ENCODE measurements at regions not wholly inside any gene's neighbourhood (a gene's known extent, or its start where the extent isn't known, plus 50 kb on each side); places are given as distances from the start of the nearest gene placed in this dataset.

DNA sequence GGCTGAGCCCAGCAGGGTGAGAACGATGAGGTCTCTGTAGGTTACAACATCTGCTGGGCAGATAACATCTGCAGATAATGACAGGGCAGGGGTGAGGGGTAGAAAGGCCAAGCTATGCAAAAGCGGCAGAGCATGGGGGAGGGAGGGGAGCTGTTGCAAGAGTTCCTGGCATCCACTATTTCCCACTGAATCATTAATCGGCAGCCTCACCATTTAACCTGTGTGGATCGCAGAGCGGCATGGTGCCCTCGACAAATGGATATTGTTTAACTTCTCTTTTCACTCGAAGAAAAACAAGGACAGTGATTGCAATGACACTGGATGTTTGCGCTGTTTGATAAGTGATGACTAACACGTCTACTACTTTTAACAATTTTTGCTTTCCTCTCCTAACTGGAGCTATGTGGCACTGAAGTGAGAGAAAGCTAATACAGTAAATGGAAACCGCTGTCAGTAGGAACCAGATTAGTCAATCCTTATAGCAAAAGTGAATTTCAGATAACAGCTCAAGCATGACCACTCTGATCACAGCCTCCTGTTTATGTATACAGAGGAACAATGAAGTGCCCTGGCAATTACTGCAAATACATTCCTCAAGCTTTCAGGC, 381.5 kb downstream of the TFAP2A start:
- DNase-seq (ENCODE audit: low spot score) = no peak

DNA sequence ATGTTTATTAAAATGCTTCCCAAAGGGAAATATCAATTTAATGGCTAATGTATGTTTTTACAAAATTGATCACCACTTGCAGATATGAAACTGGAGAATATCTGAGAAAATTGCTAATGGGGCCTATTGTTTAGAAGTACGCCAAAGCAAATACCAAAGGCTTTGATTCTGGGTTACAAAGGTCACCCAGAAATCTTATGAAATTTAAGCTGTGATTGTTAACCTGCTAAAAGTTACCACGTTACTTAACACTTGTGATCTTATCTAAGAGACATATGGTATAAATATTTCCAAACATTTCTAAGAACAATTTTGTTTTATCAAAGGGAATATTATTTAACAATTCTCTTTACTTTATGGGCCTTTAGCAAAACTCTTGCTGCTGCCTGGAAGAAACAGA, 383.3 kb downstream of the TFAP2A start:
- no peak for DNase-seq (ENCODE audit: low spot score)

GRCh38 chr6:10030942-10031537, 383.8 kb downstream of the TFAP2A start:
- no peak for DNase-seq (ENCODE audit: low spot score)

- DNase-seq (ENCODE audit: low spot score) = no peak
Measured at GRCh38 chr6:10028222-10028621, 386.7 kb downstream of the TFAP2A start.

- no peak for DNase-seq (ENCODE audit: low spot score)
Measured at GRCh38 chr6:10019851-10020250, 395.0 kb downstream of the TFAP2A start.

DNA sequence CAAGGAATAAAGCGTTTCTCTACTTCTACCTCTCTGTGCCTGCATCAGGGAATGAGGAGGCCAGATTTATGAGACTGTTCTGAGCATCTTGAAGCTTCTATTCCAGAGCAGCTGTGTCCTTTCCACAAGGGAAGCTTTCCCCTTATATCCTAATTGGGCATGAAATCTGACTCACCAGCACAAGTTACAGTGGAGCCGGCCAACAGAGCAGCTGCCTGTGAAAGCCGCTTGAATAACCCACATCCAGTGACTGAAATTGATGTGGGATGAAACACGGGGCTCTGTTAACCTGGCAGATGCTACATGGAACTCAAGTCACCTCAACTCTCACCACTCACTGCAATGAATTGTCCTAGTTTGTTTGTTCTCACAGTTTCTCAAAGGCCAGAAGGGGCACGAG, 400.3 kb downstream of the TFAP2A start:
- no peak for DNase-seq (ENCODE audit: low spot score)

DNA sequence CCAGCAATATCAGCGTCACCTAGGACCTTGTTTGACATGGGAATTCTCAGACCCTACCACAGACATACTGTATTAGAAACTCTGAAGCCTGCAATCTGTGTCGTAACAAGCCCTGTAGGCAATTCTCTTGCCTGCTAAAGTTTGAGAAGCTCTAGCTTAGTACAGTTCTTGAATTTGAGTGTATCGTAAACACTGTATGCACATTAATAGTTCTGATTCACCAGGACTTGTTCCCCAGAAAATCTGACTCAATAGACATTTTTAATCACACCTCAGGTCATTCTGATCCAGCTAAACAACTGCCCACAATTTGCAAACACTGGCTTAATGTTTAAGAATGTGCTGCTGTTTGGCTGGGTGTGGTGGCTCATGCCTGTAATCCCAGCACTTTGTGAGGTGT, 414.3 kb downstream of the TFAP2A start:
- no peak for DNase-seq (ENCODE audit: low spot score)

- DNase-seq (ENCODE audit: low spot score) = no peak
Measured at GRCh38 chr6:9999796-10000195, 415.1 kb downstream of the TFAP2A start.

GRCh38 chr6:9986273-9986672, 428.6 kb downstream of the TFAP2A start:
- DNase-seq (ENCODE audit: low spot score) = no peak

DNA sequence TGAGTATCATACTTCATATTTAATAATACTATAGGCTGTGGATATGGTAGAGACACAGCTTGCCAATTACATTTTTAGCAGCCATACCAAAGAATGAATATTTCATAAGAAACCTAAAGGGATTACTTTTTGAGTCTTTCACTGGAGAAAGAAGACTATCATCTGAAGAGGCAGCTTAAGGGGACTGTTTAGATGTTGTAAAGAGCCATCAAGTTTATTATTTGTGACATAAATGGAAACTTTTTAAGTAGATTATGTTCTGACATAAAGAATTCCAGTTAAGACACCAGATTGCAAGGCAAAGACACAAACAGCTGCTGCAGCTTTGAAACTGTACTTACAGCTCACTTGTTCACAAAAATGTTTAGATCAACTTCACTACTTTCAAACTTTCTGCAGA, 429.4 kb downstream of the TFAP2A start:
- no peak for DNase-seq (ENCODE audit: low spot score)

GRCh38 chr6:9984607-9985006, 430.3 kb downstream of the TFAP2A start:
- DNase-seq (ENCODE audit: low spot score) = no peak

DNA sequence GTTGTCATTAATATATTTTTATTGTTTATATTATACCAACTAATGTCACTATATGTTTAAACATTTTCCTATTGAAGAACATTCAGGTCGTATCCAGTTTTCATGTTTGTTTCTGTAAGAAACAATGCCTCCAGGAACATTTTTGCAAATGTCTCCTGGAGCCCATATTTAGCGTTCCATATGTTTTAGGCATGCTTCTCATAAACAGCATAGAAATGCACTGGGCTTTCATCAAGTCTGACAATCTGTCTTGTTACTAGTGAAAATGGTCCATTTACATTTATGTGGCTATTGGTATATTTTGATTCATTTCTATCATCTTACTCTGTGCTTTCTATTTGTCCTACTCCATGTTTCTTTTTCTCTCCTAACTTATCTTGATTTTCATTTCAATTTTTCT, 431.7 kb downstream of the TFAP2A start:
- no peak for DNase-seq (ENCODE audit: low spot score)

GRCh38 chr6:9982215-9982614, 432.7 kb downstream of the TFAP2A start:
- no peak for DNase-seq (ENCODE audit: low spot score)

DNA sequence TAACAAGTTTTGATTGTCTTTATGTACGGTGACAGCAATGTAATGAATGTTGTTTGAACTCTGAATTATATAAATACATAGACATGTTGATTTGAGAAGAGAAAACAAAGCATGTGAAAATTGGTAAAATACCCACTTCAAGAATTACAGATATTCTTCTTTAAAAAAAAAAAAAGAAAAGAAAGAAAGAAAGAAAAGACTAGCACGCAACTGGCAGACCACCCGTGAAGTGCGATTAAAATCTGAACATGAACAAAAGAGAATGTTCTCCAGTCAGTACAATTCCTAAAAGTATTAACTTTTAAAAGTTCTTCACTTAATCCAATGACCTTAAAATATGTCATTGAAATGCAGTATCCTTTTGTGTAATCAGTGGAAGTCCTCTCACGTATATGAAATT, 434.9 kb downstream of the TFAP2A start:
- DNase-seq (ENCODE audit: low spot score) = no peak

DNA sequence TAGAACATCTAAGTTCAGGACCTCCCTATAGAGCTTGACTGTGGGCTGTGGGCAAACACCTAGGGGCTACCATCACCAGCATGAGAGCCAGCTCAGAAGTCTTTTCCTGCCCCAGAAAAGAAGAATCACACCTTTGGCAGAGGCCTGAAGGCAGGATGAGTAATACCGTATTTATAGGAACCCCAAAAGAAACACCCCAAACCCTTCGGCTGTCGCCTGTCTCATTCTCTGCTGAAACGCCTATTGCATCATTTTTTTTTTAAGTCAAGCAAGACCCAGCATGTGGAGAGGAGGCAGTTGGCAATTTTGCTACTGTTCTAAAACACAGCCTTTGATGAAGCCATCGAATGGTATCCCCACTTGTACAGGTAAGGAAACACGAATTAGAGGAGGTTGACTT, 436.4 kb downstream of the TFAP2A start:
- no peak for DNase-seq (ENCODE audit: low spot score)

DNA sequence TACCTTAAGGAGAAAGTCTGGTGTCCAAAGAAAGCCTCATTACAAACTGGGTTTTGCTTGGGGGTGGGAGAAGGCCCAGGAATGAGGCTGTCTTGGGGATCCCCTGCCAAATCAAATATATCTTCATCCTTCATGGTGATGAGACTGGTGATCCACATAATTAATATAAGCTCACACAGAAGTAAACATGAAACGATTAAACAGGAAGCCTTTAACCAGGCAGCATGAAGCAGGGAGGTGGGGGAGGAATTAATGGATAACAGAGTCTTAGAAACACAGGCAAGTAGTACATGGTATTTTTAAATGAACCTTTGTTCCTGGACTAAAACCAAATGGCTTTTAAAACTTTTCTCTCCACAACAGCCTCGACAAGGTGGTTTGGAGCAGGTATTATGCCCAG, 437.5 kb downstream of the TFAP2A start:
- DNase-seq (ENCODE audit: low spot score) = no peak

DNA sequence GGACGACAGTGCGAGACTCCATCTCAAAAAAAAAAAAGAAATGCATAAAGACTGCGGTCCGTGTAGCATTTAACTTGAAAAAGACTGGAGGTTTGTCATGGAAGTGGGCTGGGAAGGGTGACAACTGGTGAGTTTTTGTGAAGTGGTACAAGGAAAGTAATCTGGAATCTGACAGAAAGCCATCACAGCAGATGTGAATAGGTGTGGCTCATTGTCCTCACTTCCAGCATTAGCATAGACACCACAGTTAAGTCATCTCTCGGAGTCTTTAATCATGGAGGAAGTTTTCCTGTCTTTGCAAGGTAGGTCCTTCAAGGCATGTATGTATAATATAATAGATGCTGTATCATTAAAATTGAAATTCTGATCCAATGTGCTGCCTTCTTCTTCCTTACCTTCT, 453.2 kb downstream of the TFAP2A start:
- DNase-seq (ENCODE audit: low spot score) = no peak

- no peak for DNase-seq (ENCODE audit: low spot score)
Measured at GRCh38 chr6:9957215-9957759, 457.6 kb downstream of the TFAP2A start.

DNA sequence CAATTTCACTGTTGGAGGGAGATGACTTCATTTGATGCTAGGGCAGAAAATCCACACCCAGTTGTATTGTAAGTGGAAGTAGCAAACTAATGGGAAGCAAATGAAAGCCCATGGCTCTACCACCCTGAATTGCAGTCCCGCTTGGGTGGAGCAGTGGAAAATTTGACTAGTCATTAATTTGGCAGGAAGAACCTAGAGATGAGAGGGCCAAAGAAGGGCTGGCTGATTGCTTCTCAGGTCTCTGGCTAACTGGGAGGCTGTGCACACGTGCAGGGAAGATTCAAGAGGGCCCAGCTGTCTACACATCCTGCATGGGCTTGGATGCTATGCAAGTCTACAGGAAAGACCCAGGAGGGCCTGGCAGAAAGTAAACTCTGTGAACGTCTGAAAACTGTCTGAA, 466.2 kb downstream of the TFAP2A start:
- no peak for DNase-seq (ENCODE audit: low spot score)

DNA sequence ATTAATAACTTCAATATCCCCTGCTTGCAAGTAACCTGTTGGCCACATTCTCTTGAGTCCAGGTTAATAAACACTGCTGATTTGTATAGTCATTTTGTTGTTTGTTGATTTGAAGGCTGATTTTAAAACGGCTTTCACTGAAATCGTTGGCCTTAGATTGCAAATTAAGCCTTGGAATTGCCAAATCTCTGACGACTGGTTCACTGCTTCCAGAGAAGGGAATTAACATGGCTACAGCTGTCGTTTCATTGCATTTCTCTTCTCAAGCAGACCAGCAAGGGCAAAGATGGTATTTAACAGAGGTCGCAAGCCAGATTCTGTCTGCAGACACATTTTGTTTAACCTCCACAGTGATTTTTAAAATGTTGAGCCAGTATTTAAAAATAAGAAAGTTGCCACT, 470.9 kb downstream of the TFAP2A start:
- DNase-seq (ENCODE audit: low spot score) = no peak

DNA sequence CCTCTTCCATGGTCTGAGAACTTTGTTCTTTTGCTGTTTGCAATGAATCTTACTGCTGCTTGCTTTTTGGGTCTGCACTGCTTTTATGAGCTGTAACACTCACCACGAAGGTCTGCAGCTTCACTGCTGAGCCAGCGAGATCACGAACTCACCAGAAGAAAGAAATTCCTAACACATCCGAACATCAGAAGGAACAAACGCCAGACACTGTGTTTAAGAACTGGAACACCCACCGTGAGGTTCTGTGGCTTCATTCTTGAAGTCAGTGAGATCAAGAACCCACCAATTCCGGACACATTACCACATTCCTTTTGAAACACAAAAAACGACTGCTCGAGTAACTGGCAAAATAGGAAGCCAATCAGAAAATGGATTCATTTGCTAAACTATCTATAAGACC, 471.8 kb downstream of the TFAP2A start:
- DNase-seq (ENCODE audit: low spot score) = no peak

DNA sequence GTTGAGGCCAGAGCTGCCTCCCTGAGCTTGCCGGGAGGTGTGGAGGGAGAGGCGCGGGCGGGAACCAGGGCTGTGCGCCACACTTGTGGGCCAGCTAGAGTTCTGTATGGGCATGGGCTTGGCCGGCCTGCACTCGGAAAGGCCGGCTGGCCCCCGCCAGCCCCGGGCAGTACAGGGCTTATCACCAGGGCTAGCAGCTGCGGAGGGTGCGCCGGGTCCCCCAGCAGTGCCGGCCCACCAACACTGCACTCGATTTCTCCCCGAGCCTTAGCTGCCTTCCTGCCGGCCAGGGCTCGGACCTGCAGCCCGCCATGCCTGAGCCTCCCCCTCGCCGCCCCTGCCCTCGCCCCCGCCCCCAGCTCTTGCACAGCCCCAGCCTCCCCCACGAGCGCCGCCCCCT, 472.7 kb downstream of the TFAP2A start:
- no peak for DNase-seq (ENCODE audit: low spot score)

GRCh38 chr6:9938801-9939200, 476.1 kb downstream of the TFAP2A start:
- no peak for DNase-seq (ENCODE audit: low spot score)

Data from SW480 (cell line).